H1 (cell line): ENCODE measurements at regions not wholly inside any gene's neighbourhood (a gene's known extent, or its start where the extent isn't known, plus 50 kb on each side); places are given as distances from the start of the nearest gene placed in this dataset.

Source experiments
- GABPA ChIP-seq: IDR thresholded peaks from 2 replicates; pipeline ENCODE4 v1.6.1; 2011; ENCODE audit warnings: mild to moderate bottlenecking, low read length, moderate library complexity, borderline replicate concordance; ENCODE audit not compliant: insufficient read depth
- JUND ChIP-seq: IDR thresholded peaks from 2 replicates; pipeline ENCODE4 v1.6.1; 2011; ENCODE audit warnings: mild to moderate bottlenecking, improper control_type of control experiment, low read length
- TF ChIP-seq, protein P1 (sequence below), 3 experiments: IDR thresholded peaks; 1 replicate in 2 of 3; 2 replicates in 1 of 3; pipeline versions ENCODE4 v1.5.1 to v1.6.1; 2011; ENCODE audit warnings: low read length in 3 of 3, mild to moderate bottlenecking in 3 of 3, inconsistent platforms in 2 of 3, low read depth in 1 of 3, moderate library complexity in 1 of 3; ENCODE audit not compliant: insufficient read depth in 1 of 3; ENCODE audit errors: control extremely low read depth in 1 of 3
- TF ChIP-seq, protein P2 (sequence below): IDR thresholded peaks from 2 replicates; pipeline ENCODE4 v1.6.1; 2012; ENCODE audit warnings: inconsistent platforms

DNA sequence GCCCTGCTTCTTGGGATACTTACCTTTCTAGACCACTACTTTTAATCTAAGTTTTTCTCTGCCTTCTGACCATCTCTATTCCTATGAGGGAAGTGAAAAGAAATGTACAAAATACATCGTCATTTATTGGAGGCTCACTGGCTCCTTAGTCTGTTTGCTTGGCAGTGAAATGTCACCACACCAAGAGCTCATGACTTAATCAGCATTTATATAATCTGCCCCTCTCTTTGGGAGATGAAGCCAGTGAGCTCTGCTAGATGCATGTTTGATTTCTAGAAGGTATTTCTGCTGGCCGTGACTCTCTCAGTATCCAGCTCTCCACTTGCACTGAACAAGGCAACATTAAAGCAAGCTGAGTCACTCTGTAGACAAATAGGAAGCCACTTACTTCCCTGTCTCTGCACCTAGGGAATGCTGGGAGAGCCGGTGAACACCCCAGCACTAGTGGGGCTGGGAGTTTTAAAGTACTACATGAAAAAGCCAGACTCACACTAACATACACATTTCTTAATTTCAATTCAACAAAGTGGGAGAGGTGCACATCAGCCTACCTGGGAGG, 79.1 kb downstream of the MID1IP1 start:
- TF ChIP-seq, protein P1, sequence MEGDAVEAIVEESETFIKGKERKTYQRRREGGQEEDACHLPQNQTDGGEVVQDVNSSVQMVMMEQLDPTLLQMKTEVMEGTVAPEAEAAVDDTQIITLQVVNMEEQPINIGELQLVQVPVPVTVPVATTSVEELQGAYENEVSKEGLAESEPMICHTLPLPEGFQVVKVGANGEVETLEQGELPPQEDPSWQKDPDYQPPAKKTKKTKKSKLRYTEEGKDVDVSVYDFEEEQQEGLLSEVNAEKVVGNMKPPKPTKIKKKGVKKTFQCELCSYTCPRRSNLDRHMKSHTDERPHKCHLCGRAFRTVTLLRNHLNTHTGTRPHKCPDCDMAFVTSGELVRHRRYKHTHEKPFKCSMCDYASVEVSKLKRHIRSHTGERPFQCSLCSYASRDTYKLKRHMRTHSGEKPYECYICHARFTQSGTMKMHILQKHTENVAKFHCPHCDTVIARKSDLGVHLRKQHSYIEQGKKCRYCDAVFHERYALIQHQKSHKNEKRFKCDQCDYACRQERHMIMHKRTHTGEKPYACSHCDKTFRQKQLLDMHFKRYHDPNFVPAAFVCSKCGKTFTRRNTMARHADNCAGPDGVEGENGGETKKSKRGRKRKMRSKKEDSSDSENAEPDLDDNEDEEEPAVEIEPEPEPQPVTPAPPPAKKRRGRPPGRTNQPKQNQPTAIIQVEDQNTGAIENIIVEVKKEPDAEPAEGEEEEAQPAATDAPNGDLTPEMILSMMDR (IDR thresholded peaks at IDR 0.05; ENCODE audit: control extremely low read depth in 1 of 3, insufficient read depth in 1 of 3, low read depth in 1 of 3, low read length in 3 of 3), result no peak
- TF ChIP-seq GABPA, result no peak
- TF ChIP-seq, protein P2, sequence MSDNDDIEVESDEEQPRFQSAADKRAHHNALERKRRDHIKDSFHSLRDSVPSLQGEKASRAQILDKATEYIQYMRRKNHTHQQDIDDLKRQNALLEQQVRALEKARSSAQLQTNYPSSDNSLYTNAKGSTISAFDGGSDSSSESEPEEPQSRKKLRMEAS, result no peak
- no peak for TF ChIP-seq JUND
